ENCODE measurements at regions not wholly inside any gene's neighbourhood (a gene's known extent, or its start where the extent isn't known, plus 50 kb on each side); places are given as distances from the start of the nearest gene placed in this dataset.
"Not testable (repeated sequence)": the region's sequence is repeated elsewhere in the genome, so short reads cannot be mapped to it uniquely, and the experiment has no call there.

DNA sequence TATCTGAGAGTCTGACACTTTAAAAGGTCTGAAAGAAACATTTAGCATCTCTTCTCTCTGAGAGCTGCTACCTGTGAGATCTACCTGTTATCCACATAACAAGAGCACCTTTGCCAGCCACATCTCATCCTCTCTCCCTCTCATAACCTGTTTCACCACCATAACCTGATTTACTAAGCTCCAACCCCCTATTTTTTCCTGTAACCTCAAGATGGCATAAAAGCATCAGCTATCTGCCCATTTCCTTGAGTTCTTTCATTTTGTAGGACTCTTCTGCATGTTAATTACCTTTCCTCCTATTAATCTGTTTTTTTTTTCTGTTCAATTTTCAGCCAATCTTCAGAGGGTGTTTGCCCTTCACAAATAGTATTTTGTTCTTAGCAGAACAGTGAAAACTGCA is 136.5 kb upstream of the KCNK1 start:
- no peak for DNase-seq

- DNase-seq = no peak
Measured at GRCh38 chr1:233478611-233479010, 135.3 kb upstream of the KCNK1 start.

DNA sequence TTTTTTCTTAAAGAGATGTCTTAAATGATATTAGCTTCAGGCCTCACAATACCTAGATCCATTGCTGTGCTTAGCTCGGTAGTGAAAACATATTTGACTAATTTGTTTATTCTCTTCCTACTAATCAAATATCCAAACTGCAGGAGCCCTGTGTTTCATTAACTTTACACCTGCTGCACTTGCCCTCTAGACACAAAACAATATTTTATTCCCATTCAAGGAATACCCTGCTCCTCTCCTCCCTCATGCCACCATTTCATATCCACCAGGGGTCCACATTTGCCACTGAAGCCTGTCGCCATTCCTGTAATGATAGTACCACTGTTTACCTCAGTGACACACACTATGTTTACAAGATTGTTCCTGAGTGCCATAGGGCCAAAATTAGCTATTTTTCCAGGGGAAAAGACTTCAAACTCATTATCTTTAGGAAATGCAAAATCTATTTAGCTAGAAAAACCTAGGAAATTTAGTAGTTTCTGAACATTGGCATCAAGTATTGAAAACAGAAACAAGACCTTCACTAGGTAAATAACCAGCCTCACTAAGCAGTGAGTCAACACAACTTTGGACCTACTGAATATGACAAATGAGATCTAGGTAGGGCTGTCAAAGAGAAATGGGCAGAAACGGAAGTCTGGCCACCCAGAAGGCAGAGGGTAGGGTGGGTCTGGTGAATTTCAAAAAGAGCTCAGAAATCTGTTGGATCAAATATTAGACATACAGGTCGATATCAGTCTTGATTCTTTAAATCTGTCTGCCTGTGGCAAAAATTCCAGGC is 134.6 kb upstream of the KCNK1 start:
- no peak for DNase-seq

DNA sequence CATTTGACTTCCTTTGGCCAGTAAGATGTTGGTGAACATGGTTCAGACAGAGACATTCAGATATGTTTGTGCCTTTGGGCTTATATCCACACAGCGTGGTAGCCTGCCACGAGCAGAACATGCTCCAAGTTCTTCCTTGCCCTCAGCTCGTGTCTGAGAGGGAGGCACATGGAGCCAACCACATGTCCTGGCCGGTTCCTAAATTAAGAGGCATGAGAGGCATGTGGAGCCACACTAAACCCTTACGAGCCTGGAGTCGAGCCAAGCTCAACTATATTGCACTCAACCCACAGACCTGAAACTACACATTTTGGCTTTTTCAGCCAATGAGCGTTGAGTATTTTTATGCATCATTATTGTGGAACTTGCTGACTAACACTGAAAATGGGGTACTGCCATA is 133.7 kb upstream of the KCNK1 start:
- no peak for DNase-seq

GRCh38 chr1:233482388-233482787 is 131.5 kb upstream of the KCNK1 start:
- DNase-seq = no peak

- no peak for DNase-seq
Measured at GRCh38 chr1:233485385-233485784, 128.5 kb upstream of the KCNK1 start.

DNA sequence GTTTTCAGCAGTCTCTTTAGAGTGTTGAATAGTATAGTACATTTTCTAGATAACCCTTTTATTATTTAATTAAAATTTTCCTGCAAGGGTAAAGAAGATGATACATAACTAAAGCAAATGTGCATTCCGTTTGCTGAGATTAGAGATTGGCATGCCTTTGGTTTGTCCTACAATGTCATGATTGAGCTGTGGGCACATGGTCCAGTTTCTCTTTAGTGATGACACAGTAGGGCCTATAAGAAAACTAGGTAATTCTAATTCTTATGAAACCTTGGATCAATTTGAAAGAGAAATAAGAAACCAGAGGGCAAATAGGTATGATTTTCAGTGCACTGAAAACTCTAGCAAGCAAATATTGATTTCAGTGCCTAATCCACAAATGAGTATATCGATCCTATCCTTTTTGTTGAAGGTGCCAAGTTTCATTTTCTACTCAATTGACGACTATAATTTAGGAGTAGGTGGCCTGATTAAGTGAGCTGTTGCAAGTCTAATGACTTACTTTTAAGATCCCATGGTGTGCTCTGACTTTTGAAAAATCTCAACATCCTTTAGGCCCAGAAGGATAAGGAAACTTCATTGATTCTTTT is 128.0 kb upstream of the KCNK1 start:
- DNase-seq = no peak

GRCh38 chr1:233487408-233487807 is 126.5 kb upstream of the KCNK1 start:
- no peak for DNase-seq

- DNase-seq = no peak
Measured at GRCh38 chr1:233489411-233489810, 124.5 kb upstream of the KCNK1 start.

DNA sequence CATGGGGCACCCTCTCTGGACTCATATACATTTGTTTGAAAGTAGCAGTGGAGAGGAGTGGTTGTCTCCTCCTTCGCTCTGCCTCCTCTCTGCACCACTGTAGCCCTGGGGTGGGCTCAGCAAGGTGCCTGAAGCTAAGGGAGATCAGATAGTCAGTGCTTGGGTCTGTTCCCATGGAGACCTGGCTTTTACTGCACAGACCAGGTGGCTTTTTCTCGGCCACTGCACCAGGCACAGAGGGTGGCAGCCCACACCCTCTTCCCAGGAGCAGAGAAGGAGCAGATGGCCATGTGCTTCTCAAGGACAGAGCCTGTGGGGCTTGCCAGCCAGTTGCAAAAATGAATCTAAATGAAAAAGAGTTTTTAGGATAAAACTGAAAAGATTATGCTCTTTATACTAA is 123.4 kb upstream of the KCNK1 start:
- DNase-seq = no peak

DNA sequence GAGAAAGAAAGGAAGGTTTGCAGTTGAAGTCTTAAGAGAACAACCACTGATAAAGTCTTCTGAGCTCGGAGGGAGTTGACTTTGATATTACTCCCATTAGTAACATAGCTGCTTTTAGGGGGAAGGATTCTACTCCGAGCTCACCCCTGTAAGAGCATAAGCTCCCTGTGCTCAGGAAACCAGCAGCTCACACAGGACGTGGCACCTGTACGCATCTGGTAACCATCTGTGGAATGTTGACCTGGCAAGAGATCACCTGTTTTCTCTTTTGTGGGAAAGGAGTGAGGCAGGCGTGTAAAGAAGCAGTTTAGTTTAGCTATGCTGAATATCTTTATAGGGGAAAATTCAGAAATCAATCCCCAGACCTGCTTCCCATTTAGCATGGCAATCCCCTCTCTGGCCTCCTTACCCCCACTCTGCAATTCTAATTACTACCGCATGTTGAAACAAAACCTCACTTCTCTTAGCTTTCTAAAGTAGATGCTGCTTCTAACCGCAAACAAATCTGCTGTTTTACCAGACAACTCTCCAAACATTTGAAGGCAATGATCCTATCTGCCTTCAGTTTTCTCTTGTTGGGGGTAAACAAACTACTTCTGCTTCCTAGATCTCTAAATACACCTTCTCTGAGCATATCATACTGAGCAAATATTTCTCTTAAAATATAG is 121.8 kb upstream of the KCNK1 start:
- DNase-seq = no peak

- no peak for DNase-seq
Measured at GRCh38 chr1:233496993-233497392, 116.9 kb upstream of the KCNK1 start.

- DNase-seq = no peak
Measured at GRCh38 chr1:233497679-233498078, 116.2 kb upstream of the KCNK1 start.

DNA sequence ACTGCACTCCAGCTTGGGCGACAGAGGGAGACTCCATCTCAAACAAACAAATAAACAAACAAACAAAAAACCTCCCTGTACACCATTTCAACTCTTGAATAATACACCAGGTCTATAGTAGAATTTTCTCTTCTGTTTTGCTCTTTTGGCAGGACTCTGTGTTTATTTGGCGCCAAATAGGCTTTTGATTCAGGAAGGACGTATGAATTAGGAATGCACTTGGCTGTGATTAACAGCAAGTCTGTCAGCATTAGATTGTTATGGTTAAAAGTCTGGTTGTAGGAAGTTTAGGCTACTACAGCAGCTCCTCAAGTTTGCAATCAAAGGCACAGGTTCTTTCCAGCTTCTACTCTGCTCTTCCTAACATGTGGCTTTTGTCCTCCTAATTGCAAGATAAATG is 113.8 kb upstream of the KCNK1 start:
- DNase-seq = no peak

- DNase-seq = no peak
Measured at GRCh38 chr1:233503366-233503954, 110.4 kb upstream of the KCNK1 start.

DNA sequence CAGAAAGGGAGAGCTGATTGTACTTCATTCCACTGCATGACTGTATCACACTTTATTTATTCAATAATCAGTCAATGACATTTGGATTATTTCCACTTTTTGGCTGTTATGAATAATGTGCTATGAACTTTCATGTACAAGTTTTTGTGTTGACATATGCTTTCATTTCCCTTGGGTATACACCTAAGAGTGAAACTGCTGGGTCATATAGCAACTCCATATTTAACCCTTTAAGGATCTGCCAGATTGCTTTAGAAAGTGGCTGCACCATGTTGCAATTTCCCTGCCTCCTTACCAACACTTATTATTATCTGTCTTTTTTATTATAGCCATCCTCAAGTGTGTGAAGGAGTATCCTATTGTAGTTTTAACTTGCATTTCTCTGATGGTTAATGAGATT is 108.8 kb upstream of the KCNK1 start:
- DNase-seq = no peak

GRCh38 chr1:233505889-233506288 is 108.0 kb upstream of the KCNK1 start:
- DNase-seq = not testable (repeated sequence)

DNA sequence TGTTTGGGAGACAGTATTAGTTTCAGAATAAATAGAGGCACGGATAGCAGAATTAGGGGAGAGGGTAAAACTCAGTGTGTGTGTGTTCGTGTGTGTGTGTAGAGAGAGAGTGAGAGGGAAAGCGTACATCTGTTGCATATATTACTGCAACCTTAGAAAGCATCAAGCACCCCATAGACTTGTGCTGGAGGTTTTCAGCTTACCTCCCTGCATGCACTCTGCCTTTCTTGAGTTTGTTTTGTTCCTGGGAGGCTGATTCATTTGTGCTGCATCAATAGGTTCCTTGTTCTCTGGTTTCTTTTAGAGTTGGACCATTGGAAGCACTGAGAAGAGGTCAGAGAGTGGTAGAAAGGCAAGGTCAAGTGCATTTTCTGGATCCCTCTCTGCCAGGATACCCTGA is 104.4 kb upstream of the KCNK1 start:
- no peak for DNase-seq

DNA sequence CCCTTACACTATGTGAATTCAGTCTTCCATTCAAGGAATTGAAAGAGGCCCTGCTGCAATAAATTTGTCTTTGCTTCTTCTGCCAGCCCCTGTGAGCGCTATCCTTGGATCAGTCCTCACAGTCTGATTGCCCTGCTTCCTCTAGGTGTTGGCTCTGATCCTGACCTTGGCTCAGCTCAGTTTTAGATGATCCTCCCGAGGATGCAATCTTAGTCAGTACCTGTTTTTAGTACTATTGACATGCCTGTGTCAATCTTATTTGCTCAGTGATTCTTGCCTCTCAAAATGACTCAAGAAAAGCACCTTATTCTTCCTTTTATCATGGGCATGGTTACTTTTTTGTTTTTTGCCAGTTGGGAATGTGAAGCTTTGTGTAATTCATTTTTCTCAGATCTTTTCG is 101.4 kb upstream of the KCNK1 start:
- no peak for DNase-seq

- DNase-seq = no peak
Measured at GRCh38 chr1:233513431-233513830, 100.5 kb upstream of the KCNK1 start.

- no peak for DNase-seq
Measured at GRCh38 chr1:233514946-233515391, 98.9 kb upstream of the KCNK1 start.

DNA sequence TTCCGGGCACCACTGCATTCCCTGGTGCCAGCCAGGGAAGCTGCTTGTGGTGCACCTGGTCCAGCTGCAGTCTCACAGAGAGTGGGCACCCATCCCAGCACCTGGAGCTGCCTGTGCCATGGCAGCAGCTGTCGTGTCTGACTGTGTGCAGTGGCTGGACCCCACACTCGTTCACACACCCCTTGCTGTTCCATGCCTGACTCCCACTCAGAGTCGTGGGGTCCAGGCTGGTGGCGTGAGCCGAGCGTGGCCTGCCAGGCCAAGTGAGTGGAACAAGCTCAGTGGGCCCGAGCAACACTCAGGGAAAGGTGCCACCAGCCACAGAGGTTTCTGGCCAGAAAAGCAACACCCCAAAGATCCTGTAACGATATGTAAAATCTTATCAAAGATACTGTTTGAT is 97.2 kb upstream of the KCNK1 start:
- no peak for DNase-seq

GRCh38 chr1:233518344-233518743 is 95.6 kb upstream of the KCNK1 start:
- no peak for DNase-seq
